Spleen (tissue), 11 donors: ENCODE measurements at regions not wholly inside any gene's neighbourhood (a gene's known extent, or its start where the extent isn't known, plus 50 kb on each side); places are given as distances from the start of the nearest gene placed in this dataset.

Source experiments
- DNase-seq: peaks from one replicate; pipeline ENCODE4 v3.0.0-alpha.2; 2020
- H3K27ac ChIP-seq, 8 donors: fragments of 200-600 bp; sonication (generic) in 7 of 8; 1 replicate in 4 of 8; 2 replicates in 4 of 8; pipeline versions ENCODE4 v1.5.0 to v1.8.0; 2016 to 2021; ENCODE audit warnings: inconsistent platforms in 4 of 8, mild to moderate bottlenecking in 4 of 8, moderate library complexity in 1 of 8
- H3K27me3 ChIP-seq, 7 donors: fragments of 200-600 bp; sonication (generic) in 6 of 7; replicated peaks in 1 of 7; 1 replicate in 4 of 7; 2 replicates in 3 of 7; pipeline versions ENCODE4 v1.5.0 to v1.8.0; 2016 to 2021; ENCODE audit warnings: inconsistent platforms in 3 of 7, mild to moderate bottlenecking in 1 of 7
- H3K36me3 ChIP-seq, 6 donors: fragments of 200-600 bp; sonication (generic) in 5 of 6; 1 replicate in 4 of 6; 2 replicates in 2 of 6; pipeline versions ENCODE4 v1.5.0 to v1.8.0; 2016 to 2021; ENCODE audit warnings: inconsistent platforms in 2 of 6
- H3K4me1 ChIP-seq, 6 donors: fragments of 200-600 bp; sonication (generic) in 5 of 6; 1 replicate in 3 of 6; 2 replicates in 3 of 6; pipeline versions ENCODE4 v1.5.0 to v1.8.0; 2016 to 2021; ENCODE audit warnings: inconsistent platforms in 3 of 6
- H3K4me3 ChIP-seq, 8 donors: fragments of 200-600 bp; sonication (generic) in 7 of 8; 1 replicate in 4 of 8; 2 replicates in 4 of 8; pipeline versions ENCODE4 v1.5.0 to v1.8.0; 2016 to 2021; ENCODE audit warnings: inconsistent platforms in 4 of 8, mild to moderate bottlenecking in 4 of 8, moderate library complexity in 2 of 8
- H3K9me3 ChIP-seq, 8 donors: fragments of 200-600 bp; sonication (generic) in 7 of 8; 1 replicate in 4 of 8; 2 replicates in 4 of 8; pipeline versions ENCODE4 v1.5.0 to v1.8.0; 2016 to 2021; ENCODE audit warnings: inconsistent platforms in 4 of 8
- POLR2A ChIP-seq, 3 donors: fragments of 450-650 bp; IDR thresholded peaks; one replicate each; pipeline ENCODE4 v1.5.1; 2017; ENCODE audit warnings: antibody characterized with exemption in 3 of 3, mild to moderate bottlenecking in 1 of 3
- POLR2AphosphoS5 ChIP-seq, 3 donors: sonication (generic); formaldehyde crosslinking; IDR thresholded peaks; one replicate each; pipeline ENCODE4 v1.5.1; 2017; ENCODE audit warnings: antibody characterized with exemption in 3 of 3
- WGBS, 5 donors: extraction: QIAGEN DNeasy Blood & Tissue Kit in 3 of 5; methylation state at CpG; one replicate each; pipeline versions ENCODE4 v1.1.5 to v1.1.7; 2013 to 2018; 5-methylcytosine and 5-hydroxymethylcytosine counted together
- intact Hi-C: fragments of 100-400 bp; cut with DNase I; formaldehyde crosslinking; loops from one replicate; pipeline ENCODE4 v1.15.0; 2023; ENCODE audit warnings: low total_unique reads
- TF ChIP-seq, protein P1 (sequence below), 11 experiments: fragments of 200-600 bp in 7 of 11; fragments of 450-650 bp in 4 of 11; sonication (generic) in 4 of 11; IDR thresholded peaks in 8 of 11; conservative IDR thresholded peaks in 3 of 11; 1 replicate in 7 of 11; 2 replicates in 4 of 11; pipeline versions ENCODE4 v1.4.0 to v1.8.0; 2016 to 2021; ENCODE audit warnings: antibody characterized with exemption in 11 of 11, inconsistent platforms in 4 of 11, mild to moderate bottlenecking in 1 of 11
- donor health status: healthy with polysubstance abuse.
- donor health status: DM: no; HTN: no; CAD: no; lungs with moderate emphysema.
- donor health status: DM: no; HTN: no; CAD: no.
- donor health status: Bipolar disorder and iron deficiency.
- donor health status: healthy.
- donor health status: DM: no; HTN: no; CAD: no.
- donor health status: DM: yes; HTN: yes; CAD: no.

DNA sequence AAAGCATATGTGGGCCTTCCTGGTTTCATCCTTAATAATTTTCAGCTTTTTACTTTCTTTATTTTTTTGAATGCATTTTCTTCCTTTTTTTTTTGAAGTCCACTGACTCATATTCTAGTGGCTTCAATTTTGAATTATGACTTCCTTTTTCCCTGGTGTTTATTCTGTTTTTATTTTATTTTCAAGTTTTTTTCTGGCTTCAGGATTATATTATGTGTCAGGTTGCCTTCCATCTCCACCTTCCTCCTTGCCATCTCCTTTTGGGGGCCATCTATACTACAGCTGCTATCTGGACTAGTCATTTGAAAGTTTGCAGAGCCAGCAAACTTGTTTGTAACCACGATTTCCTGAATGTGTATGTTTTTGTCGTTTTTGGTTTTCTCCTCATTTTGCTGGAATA, 117.6 kb downstream of the LEPR start:
- intact Hi-C loops: no loop called here
- Histone ChIP-seq H3K4me1 (peaks cover 0 to 9% (median 0%) of the 10 kb centered on the region in 6 donors), H3K36me3 (no peaks in the 10 kb centered on the region), H3K4me3 (no peak overlapping the region), H3K27me3 (no peaks in the 10 kb centered on the region), H3K27ac (no peak overlapping the region), H3K9me3 (peaks cover 0 to 12% (median 0%) of the 10 kb centered on the region in 8 donors)
- DNase-seq: no peak
- TF ChIP-seq, protein P1, sequence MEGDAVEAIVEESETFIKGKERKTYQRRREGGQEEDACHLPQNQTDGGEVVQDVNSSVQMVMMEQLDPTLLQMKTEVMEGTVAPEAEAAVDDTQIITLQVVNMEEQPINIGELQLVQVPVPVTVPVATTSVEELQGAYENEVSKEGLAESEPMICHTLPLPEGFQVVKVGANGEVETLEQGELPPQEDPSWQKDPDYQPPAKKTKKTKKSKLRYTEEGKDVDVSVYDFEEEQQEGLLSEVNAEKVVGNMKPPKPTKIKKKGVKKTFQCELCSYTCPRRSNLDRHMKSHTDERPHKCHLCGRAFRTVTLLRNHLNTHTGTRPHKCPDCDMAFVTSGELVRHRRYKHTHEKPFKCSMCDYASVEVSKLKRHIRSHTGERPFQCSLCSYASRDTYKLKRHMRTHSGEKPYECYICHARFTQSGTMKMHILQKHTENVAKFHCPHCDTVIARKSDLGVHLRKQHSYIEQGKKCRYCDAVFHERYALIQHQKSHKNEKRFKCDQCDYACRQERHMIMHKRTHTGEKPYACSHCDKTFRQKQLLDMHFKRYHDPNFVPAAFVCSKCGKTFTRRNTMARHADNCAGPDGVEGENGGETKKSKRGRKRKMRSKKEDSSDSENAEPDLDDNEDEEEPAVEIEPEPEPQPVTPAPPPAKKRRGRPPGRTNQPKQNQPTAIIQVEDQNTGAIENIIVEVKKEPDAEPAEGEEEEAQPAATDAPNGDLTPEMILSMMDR (IDR thresholded peaks at IDR 0.05 in 8 of 11, conservative IDR thresholded peaks at IDR 0.05 in 3 of 11): no peak
- TF ChIP-seq POLR2A (IDR thresholded peaks at IDR 0.05) (no peak), POLR2AphosphoS5 (IDR thresholded peaks at IDR 0.05) (no peak)
- WGBS, 5 donors: 9 to 39% (median 20%) methylated on average over 2 of the region's 2 CpGs

DNA sequence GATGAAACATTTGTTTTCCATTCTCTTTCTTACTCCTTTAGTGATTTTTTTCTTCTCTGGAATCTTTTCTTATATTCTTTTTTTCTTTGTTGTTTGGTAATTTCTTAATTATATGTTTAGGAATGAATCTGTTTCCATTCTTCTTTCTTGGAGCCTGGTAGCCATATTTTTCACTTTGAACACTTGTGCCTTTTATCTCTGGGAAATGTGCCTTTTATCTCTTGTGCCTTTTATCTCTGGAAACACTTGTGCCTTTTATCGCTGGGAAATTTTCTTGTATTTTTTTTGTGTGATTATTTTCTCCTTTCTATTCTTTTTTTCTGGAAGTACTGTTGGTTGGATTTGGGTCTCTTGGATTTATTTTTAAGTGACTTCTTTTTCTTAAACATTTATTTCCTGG, 118.2 kb downstream of the LEPR start:
- WGBS, 5 donors: 24 to 84% (median 58%) methylated on average over 1 of the region's 1 CpG
- H3K4me3 ChIP-seq: no peak overlapping the region
- intact Hi-C loops: no loop called here
- TF ChIP-seq POLR2A (IDR thresholded peaks at IDR 0.05) (no peak), POLR2AphosphoS5 (IDR thresholded peaks at IDR 0.05) (no peak)
- TF ChIP-seq, protein P1 (IDR thresholded peaks at IDR 0.05 in 8 of 11, conservative IDR thresholded peaks at IDR 0.05 in 3 of 11): no peak
- H3K27ac ChIP-seq: no peak overlapping the region
- peaks cover 0 to 14% (median 0%) of the 10 kb centered on the region in 8 donors for H3K9me3 ChIP-seq
- no peaks in the 10 kb centered on the region for H3K27me3 ChIP-seq
- peaks cover 0 to 9% (median 0%) of the 10 kb centered on the region in 6 donors for H3K4me1 ChIP-seq
- H3K36me3 ChIP-seq: no peaks in the 10 kb centered on the region
- DNase-seq: no peak

DNA sequence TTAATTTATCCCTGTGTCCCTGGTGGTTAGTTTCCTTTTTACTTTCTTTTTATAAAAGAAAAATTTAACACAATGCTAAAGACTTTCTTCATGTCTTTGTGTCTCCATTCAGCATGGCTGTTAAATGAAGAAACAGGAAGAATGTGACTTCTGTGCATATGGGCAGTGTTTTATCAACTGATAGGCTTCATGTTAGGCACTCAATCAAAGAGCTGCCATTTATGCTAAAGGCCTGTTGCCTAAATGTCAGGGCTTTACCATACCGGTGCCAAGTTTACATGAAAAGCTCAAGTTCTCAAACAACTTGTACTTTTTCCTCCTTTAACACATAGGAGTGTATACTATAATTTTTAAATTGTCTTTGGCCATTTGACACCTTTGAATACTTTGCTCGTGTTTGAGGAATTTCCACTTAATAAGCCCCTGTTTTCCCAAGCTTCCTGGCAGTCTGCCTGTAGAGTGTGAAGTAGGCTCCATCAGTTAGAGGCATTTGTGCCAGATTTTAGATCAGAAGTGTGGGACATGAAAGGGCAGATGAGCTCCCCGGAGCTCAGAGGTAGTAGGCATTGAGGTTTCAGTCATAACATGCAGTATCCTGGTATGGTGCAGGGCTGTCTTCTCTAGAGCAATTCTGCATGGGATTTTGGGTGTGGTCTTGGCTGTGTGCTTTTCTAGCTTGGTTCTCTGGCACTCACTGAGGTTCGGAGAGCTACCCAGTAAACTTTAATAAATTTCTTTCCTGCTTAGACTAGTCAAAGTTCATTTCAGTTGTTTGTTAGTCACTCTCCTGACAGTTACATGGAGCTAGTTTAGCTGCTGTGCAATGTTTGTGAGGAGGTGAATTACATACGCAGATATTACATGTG, 119.0 kb downstream of the LEPR start:
- H3K36me3 ChIP-seq: no peaks in the 10 kb centered on the region
- 75 to 86% (median 79%) methylated on average over 5 of the region's 5 CpGs for WGBS, 5 donors

DNA sequence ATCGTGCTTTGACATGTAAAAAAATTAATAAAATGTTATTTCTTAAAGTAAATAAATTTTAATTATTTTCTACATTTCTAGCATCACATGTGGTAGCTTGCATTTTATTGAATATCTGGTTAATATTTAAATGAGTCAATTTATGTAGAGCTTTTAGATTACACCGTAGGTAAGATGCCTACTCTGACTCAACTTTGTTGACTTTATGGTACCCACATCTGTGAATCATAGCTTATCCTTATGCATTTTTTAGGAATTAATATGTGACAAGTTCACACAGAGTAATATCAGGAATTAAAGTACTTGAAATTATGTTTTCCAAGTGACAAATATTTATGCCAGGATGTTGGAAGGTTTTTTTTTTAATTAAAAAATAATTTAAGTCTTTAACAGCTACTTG, 120.7 kb downstream of the LEPR start:
- no peaks in the 10 kb centered on the region for H3K36me3 ChIP-seq
- no peaks in the 10 kb centered on the region for H3K27me3 ChIP-seq
- H3K4me1 ChIP-seq: peaks cover 0 to 9% (median 0%) of the 10 kb centered on the region in 6 donors
- intact Hi-C loops: no loop called here
- WGBS, 5 donors: 86 to 95% (median 93%) methylated on average over 2 of the region's 2 CpGs
- peaks cover 0 to 14% (median 1%) of the 10 kb centered on the region in 8 donors for H3K9me3 ChIP-seq
- H3K27ac ChIP-seq: no peak overlapping the region
- no peak for DNase-seq
- H3K4me3 ChIP-seq: no peak overlapping the region
- TF ChIP-seq POLR2A (IDR thresholded peaks at IDR 0.05) (no peak), POLR2AphosphoS5 (IDR thresholded peaks at IDR 0.05) (no peak)
- TF ChIP-seq, protein P1 (IDR thresholded peaks at IDR 0.05 in 8 of 11, conservative IDR thresholded peaks at IDR 0.05 in 3 of 11): no peak

More for the DNA sequence above, 119.0 kb downstream of the LEPR start:
- H3K27ac ChIP-seq: no peak overlapping the region
- peaks cover 0 to 9% (median 0%) of the 10 kb centered on the region in 6 donors for H3K4me1 ChIP-seq
- no peaks in the 10 kb centered on the region for H3K27me3 ChIP-seq
- H3K4me3 ChIP-seq: no peak overlapping the region
- TF ChIP-seq, protein P1 (IDR thresholded peaks at IDR 0.05 in 8 of 11, conservative IDR thresholded peaks at IDR 0.05 in 3 of 11): no peak
- TF ChIP-seq POLR2A (IDR thresholded peaks at IDR 0.05) (no peak), POLR2AphosphoS5 (IDR thresholded peaks at IDR 0.05) (no peak)
- DNase-seq: no peak
- intact Hi-C loops: no loop called here
- peaks cover 0 to 12% (median 0%) of the 10 kb centered on the region in 8 donors for H3K9me3 ChIP-seq
